Spleen (tissue), 11 donors: ENCODE measurements at regions not wholly inside any gene's neighbourhood (a gene's known extent, or its start where the extent isn't known, plus 50 kb on each side); places are given as distances from the start of the nearest gene placed in this dataset.

Source experiments
- DNase-seq: peaks from one replicate; pipeline ENCODE4 v3.0.0-alpha.2; 2020
- H3K27ac ChIP-seq, 8 donors: fragments of 200-600 bp; sonication (generic) in 7 of 8; 1 replicate in 4 of 8; 2 replicates in 4 of 8; pipeline versions ENCODE4 v1.5.0 to v1.8.0; 2016 to 2021; ENCODE audit warnings: inconsistent platforms in 4 of 8, mild to moderate bottlenecking in 4 of 8, moderate library complexity in 1 of 8
- H3K27me3 ChIP-seq, 7 donors: fragments of 200-600 bp; sonication (generic) in 6 of 7; replicated peaks in 1 of 7; 1 replicate in 4 of 7; 2 replicates in 3 of 7; pipeline versions ENCODE4 v1.5.0 to v1.8.0; 2016 to 2021; ENCODE audit warnings: inconsistent platforms in 3 of 7, mild to moderate bottlenecking in 1 of 7
- H3K36me3 ChIP-seq, 6 donors: fragments of 200-600 bp; sonication (generic) in 5 of 6; 1 replicate in 4 of 6; 2 replicates in 2 of 6; pipeline versions ENCODE4 v1.5.0 to v1.8.0; 2016 to 2021; ENCODE audit warnings: inconsistent platforms in 2 of 6
- H3K4me1 ChIP-seq, 6 donors: fragments of 200-600 bp; sonication (generic) in 5 of 6; 1 replicate in 3 of 6; 2 replicates in 3 of 6; pipeline versions ENCODE4 v1.5.0 to v1.8.0; 2016 to 2021; ENCODE audit warnings: inconsistent platforms in 3 of 6
- H3K4me3 ChIP-seq, 8 donors: fragments of 200-600 bp; sonication (generic) in 7 of 8; 1 replicate in 4 of 8; 2 replicates in 4 of 8; pipeline versions ENCODE4 v1.5.0 to v1.8.0; 2016 to 2021; ENCODE audit warnings: inconsistent platforms in 4 of 8, mild to moderate bottlenecking in 4 of 8, moderate library complexity in 2 of 8
- H3K9me3 ChIP-seq, 8 donors: fragments of 200-600 bp; sonication (generic) in 7 of 8; 1 replicate in 4 of 8; 2 replicates in 4 of 8; pipeline versions ENCODE4 v1.5.0 to v1.8.0; 2016 to 2021; ENCODE audit warnings: inconsistent platforms in 4 of 8
- POLR2A ChIP-seq, 3 donors: fragments of 450-650 bp; IDR thresholded peaks; one replicate each; pipeline ENCODE4 v1.5.1; 2017; ENCODE audit warnings: antibody characterized with exemption in 3 of 3, mild to moderate bottlenecking in 1 of 3
- POLR2AphosphoS5 ChIP-seq, 3 donors: sonication (generic); formaldehyde crosslinking; IDR thresholded peaks; one replicate each; pipeline ENCODE4 v1.5.1; 2017; ENCODE audit warnings: antibody characterized with exemption in 3 of 3
- WGBS, 5 donors: extraction: QIAGEN DNeasy Blood & Tissue Kit in 3 of 5; methylation state at CpG; one replicate each; pipeline versions ENCODE4 v1.1.5 to v1.1.7; 2013 to 2018; 5-methylcytosine and 5-hydroxymethylcytosine counted together
- intact Hi-C: fragments of 100-400 bp; cut with DNase I; formaldehyde crosslinking; loops from one replicate; pipeline ENCODE4 v1.15.0; 2023; ENCODE audit warnings: low total_unique reads
- TF ChIP-seq, protein P1 (sequence below), 11 experiments: fragments of 200-600 bp in 7 of 11; fragments of 450-650 bp in 4 of 11; sonication (generic) in 4 of 11; IDR thresholded peaks in 8 of 11; conservative IDR thresholded peaks in 3 of 11; 1 replicate in 7 of 11; 2 replicates in 4 of 11; pipeline versions ENCODE4 v1.4.0 to v1.8.0; 2016 to 2021; ENCODE audit warnings: antibody characterized with exemption in 11 of 11, inconsistent platforms in 4 of 11, mild to moderate bottlenecking in 1 of 11
- donor health status: healthy with polysubstance abuse.
- donor health status: DM: no; HTN: no; CAD: no; lungs with moderate emphysema.
- donor health status: DM: no; HTN: no; CAD: no.
- donor health status: Bipolar disorder and iron deficiency.
- donor health status: healthy.
- donor health status: DM: no; HTN: no; CAD: no.
- donor health status: DM: yes; HTN: yes; CAD: no.

- intact Hi-C loops = no loop called here
- Histone ChIP-seq H3K4me3 (no peak overlapping the region), H3K36me3 (no peaks in the 10 kb centered on the region), H3K27me3 (no peaks in the 10 kb centered on the region), H3K27ac (no peak overlapping the region), H3K4me1 (no peaks in the 10 kb centered on the region), H3K9me3 (peaks cover 0 to 15% (median 2%) of the 10 kb centered on the region in 8 donors)
- no peak for DNase-seq
- TF ChIP-seq, protein P1, sequence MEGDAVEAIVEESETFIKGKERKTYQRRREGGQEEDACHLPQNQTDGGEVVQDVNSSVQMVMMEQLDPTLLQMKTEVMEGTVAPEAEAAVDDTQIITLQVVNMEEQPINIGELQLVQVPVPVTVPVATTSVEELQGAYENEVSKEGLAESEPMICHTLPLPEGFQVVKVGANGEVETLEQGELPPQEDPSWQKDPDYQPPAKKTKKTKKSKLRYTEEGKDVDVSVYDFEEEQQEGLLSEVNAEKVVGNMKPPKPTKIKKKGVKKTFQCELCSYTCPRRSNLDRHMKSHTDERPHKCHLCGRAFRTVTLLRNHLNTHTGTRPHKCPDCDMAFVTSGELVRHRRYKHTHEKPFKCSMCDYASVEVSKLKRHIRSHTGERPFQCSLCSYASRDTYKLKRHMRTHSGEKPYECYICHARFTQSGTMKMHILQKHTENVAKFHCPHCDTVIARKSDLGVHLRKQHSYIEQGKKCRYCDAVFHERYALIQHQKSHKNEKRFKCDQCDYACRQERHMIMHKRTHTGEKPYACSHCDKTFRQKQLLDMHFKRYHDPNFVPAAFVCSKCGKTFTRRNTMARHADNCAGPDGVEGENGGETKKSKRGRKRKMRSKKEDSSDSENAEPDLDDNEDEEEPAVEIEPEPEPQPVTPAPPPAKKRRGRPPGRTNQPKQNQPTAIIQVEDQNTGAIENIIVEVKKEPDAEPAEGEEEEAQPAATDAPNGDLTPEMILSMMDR (IDR thresholded peaks at IDR 0.05 in 8 of 11, conservative IDR thresholded peaks at IDR 0.05 in 3 of 11) = no peak
- TF ChIP-seq POLR2AphosphoS5 (IDR thresholded peaks at IDR 0.05) (no peak), POLR2A (IDR thresholded peaks at IDR 0.05) (no peak)
- 54 to 71% (median 64%) methylated on average over 5 of the region's 5 CpGs for WGBS, 5 donors
Measured at GRCh38 chr6:849075-849506, 156.2 kb upstream of the EXOC2 start.

- Histone ChIP-seq H3K27ac (no peak overlapping the region), H3K36me3 (no peaks in the 10 kb centered on the region), H3K27me3 (peaks cover 0 to 10% (median 0%) of the 10 kb centered on the region in 7 donors), H3K9me3 (no peaks in the 10 kb centered on the region), H3K4me3 (no peak overlapping the region), H3K4me1 (no peaks in the 10 kb centered on the region)
- TF ChIP-seq POLR2AphosphoS5 (IDR thresholded peaks at IDR 0.05) = no peak
- WGBS, 5 donors = 32 to 53% (median 43%) methylated on average over 2 of the region's 2 CpGs
- no peak for DNase-seq
- intact Hi-C loops = no loop called here
Measured at GRCh38 chr6:845566-845965, 152.6 kb upstream of the EXOC2 start.

DNA sequence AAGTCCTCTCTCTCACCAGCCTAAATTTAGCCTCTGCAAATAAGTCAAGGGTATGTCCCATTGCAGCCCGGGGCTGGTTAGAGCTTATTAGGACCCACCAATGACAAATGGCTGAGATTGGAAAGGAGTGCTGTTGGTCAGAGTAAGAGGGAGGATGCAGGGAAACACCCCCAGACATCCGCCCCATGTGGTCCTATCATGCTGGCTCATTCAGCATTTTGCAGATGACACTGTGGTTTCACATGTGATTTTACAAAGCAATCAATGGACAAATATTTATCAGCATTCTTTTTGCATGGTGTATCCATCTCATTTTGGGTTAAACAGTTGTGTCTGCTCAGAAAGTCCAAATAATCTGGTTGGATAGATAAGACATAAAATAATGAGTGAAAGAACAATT, 152.2 kb upstream of the EXOC2 start:
- 77 to 91% (median 87%) methylated on average over 2 of the region's 2 CpGs for WGBS, 5 donors
- intact Hi-C loops = no loop called here
- TF ChIP-seq, protein P1 (IDR thresholded peaks at IDR 0.05 in 8 of 11, conservative IDR thresholded peaks at IDR 0.05 in 3 of 11) = no peak
- TF ChIP-seq POLR2A (IDR thresholded peaks at IDR 0.05) = no peak
- TF ChIP-seq POLR2AphosphoS5 (IDR thresholded peaks at IDR 0.05) = no peak
- H3K4me1 ChIP-seq = no peaks in the 10 kb centered on the region
- peaks cover 0 to 10% (median 0%) of the 10 kb centered on the region in 7 donors for H3K27me3 ChIP-seq
- no peak overlapping the region for H3K27ac ChIP-seq
- no peak for DNase-seq
- no peak overlapping the region for H3K4me3 ChIP-seq
- no peaks in the 10 kb centered on the region for H3K36me3 ChIP-seq
- peaks cover 0 to 4% (median under 1%) of the 10 kb centered on the region in 8 donors for H3K9me3 ChIP-seq

GRCh38 chr6:842141-842540, 149.2 kb upstream of the EXOC2 start:
- WGBS, 5 donors = 52 to 55% (median 53%) methylated on average over 9 of the region's 9 CpGs
- no peak for TF ChIP-seq POLR2AphosphoS5 (IDR thresholded peaks at IDR 0.05)
- TF ChIP-seq POLR2A (IDR thresholded peaks at IDR 0.05) = no peak
- intact Hi-C loops = no loop called here

DNA sequence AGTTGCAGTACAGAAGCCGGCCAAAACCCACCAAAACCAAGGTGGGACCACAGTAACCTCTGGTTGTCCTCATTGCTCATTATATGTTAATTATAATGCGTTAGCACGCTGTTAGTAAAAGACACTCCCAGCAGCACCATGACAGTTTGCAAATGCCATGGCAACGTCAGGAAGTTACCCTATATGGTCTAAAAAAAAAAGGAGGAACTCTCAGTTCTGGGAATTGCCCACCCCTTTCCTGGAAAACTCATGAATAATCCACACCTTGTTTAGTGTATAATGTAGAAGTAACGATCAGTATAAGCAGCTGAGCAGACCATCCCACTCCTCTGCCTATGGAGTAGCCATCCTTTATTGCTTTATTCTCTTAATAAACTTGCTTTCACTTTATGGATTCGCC, 148.6 kb upstream of the EXOC2 start:
- WGBS, 5 donors = 69 to 86% (median 78%) methylated on average over 6 of the region's 6 CpGs
- Histone ChIP-seq H3K9me3 (peaks cover 0 to 14% (median 3%) of the 10 kb centered on the region in 8 donors), H3K36me3 (no peaks in the 10 kb centered on the region), H3K4me1 (no peaks in the 10 kb centered on the region), H3K27me3 (peaks cover 0 to 17% (median 0%) of the 10 kb centered on the region in 7 donors), H3K4me3 (no peak overlapping the region), H3K27ac (no peak overlapping the region)
- no peak for TF ChIP-seq POLR2AphosphoS5 (IDR thresholded peaks at IDR 0.05)
- TF ChIP-seq, protein P1 (IDR thresholded peaks at IDR 0.05 in 8 of 11, conservative IDR thresholded peaks at IDR 0.05 in 3 of 11) = no peak
- TF ChIP-seq POLR2A (IDR thresholded peaks at IDR 0.05) = no peak
- DNase-seq = no peak
- intact Hi-C loops = no loop called here

More at GRCh38 chr6:842141-842540, 149.2 kb upstream of the EXOC2 start:
- no peak for DNase-seq
- no peak overlapping the region for H3K4me3 ChIP-seq
- H3K27ac ChIP-seq = no peak overlapping the region
- no peaks in the 10 kb centered on the region for H3K4me1 ChIP-seq
- peaks cover 0 to 15% (median 0%) of the 10 kb centered on the region in 7 donors for H3K27me3 ChIP-seq
- no peaks in the 10 kb centered on the region for H3K36me3 ChIP-seq
- peaks cover 0 to 14% (median 3%) of the 10 kb centered on the region in 8 donors for H3K9me3 ChIP-seq
